ENCODE measurements at regions not wholly inside any gene's neighbourhood (a gene's known extent, or its start where the extent isn't known, plus 50 kb on each side); places are given as distances from the start of the nearest gene placed in this dataset.

DNA sequence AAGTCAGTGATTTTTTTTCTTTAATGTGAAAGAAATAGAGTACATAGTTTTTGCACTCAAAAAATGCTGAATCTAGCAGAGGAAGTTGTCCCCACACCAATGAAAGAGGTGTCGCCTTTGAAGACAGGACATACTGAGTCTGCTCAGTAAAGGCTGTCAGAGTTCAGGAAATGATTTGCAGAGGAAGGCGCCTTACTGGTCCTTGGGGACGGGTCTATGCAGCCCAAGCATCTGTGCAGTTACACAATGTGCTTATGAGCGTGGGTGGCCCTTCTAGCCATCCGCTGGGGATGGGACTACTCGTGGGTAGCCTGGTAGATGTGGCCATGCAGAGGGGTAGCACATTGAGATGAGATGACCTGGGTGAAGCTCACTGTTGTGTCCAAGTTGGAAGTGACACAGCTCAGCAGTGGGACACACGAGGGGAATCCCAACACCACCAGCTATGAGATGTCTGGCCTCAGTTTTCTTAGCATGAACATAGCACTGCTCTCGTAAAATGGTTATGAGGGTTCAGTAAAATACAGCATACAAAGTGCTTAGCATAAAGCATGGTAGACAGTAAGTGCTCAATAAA, 116.5 kb upstream of the RBPJ start:
- no peaks in the 10 kb centered on the region for H3K9me3 ChIP-seq
- H3K36me3 ChIP-seq, result no peaks in the 10 kb centered on the region
- TF ChIP-seq POLR2A (IDR thresholded peaks at IDR 0.05), result no peak
- TF ChIP-seq, protein P1, sequence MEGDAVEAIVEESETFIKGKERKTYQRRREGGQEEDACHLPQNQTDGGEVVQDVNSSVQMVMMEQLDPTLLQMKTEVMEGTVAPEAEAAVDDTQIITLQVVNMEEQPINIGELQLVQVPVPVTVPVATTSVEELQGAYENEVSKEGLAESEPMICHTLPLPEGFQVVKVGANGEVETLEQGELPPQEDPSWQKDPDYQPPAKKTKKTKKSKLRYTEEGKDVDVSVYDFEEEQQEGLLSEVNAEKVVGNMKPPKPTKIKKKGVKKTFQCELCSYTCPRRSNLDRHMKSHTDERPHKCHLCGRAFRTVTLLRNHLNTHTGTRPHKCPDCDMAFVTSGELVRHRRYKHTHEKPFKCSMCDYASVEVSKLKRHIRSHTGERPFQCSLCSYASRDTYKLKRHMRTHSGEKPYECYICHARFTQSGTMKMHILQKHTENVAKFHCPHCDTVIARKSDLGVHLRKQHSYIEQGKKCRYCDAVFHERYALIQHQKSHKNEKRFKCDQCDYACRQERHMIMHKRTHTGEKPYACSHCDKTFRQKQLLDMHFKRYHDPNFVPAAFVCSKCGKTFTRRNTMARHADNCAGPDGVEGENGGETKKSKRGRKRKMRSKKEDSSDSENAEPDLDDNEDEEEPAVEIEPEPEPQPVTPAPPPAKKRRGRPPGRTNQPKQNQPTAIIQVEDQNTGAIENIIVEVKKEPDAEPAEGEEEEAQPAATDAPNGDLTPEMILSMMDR (IDR thresholded peaks at IDR 0.05 in 4 of 5, conservative IDR thresholded peaks at IDR 0.05 in 1 of 5), result no peak
- H3K27me3 ChIP-seq, result no peaks in the 10 kb centered on the region
- DNase-seq (peak in 1 of 2 donors; percentile 43), ATAC-seq (peak in 1 of 2 donors; percentile 13)
- peak overlapping the region; percentile 16 to 61 (median 38) for H3K27ac ChIP-seq
- no peak overlapping the region for H3K4me3 ChIP-seq
- H3K4me1 ChIP-seq, result peaks cover 16 to 21% of the 10 kb centered on the region in 2 donors
- intact Hi-C loops (cut with DNase I; ENCODE audit: low total_unique reads) (loop anchor here (5.0 kb wide), 1 partner anchor 117 kb away; no protein-coding TSS in a partner anchor), in situ Hi-C loops (cut with MboI; ENCODE audit: low sequenced_read_pairs in 4 of 4) (no loop called here)

DNA sequence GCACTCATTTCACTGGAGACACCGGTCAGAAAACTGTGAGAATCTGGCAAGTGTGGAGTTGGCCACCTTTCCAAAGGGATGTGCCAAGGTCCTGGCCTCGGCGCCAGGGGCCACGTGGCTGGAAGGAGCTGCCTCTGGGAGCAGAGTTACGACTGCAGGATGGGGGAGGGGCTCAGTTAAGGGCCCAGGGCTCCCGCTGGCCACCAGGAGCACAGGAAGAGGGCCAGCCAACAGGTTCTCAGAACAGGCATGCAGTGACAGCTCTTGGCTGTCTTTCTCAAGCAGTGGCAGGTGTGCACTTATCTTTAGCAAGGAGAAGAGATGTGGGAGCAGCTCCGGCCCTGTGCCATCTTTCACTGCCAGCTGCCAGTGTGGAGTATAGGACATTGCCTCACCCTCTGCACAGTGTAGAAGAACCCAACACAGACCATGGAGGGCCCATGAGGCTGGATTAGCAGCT, 115.9 kb upstream of the RBPJ start:
- Histone ChIP-seq H3K27ac (peak overlapping the region; percentile 16 to 61 (median 38)), H3K27me3 (no peaks in the 10 kb centered on the region), H3K36me3 (no peaks in the 10 kb centered on the region), H3K9me3 (no peaks in the 10 kb centered on the region), H3K4me1 (peaks cover 16 to 21% of the 10 kb centered on the region in 2 donors), H3K4me3 (no peak overlapping the region)
- ATAC-seq (peak; percentile 81 to 88), DNase-seq (peak; percentile 47 to 87)
- intact Hi-C loops (cut with DNase I; ENCODE audit: low total_unique reads), result loop anchor here (5.0 kb wide), 1 partner anchor 118 kb away; no protein-coding TSS in a partner anchor
- TF ChIP-seq POLR2A (IDR thresholded peaks at IDR 0.05), result no peak
- TF ChIP-seq, protein P1 (IDR thresholded peaks at IDR 0.05 in 4 of 5, conservative IDR thresholded peaks at IDR 0.05 in 1 of 5), result no peak
- in situ Hi-C loops (cut with MboI; ENCODE audit: low sequenced_read_pairs in 4 of 4), result no loop called here

DNA sequence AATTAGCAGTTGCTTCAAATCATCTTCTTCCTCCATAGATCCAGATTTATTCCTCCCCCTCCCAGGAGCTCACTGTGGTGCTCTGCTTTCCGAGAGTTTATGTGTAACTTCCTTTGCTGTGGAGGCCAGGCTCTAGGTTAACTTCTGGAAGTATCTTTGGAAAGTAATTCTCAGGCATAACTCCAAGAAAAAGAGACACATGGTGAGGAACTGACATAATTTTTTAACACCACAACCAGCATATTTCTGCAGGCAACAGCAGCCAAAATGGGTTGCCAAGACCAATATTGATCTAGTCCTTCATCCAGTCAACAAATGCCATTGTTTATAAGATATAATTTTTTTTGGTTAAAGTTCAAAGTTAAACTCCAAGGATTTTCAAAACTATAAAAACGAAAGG, 114.5 kb upstream of the RBPJ start:
- H3K4me1 ChIP-seq, result peaks cover 16 to 21% of the 10 kb centered on the region in 2 donors
- no peaks in the 10 kb centered on the region for H3K9me3 ChIP-seq
- no peaks in the 10 kb centered on the region for H3K27me3 ChIP-seq
- H3K27ac ChIP-seq, result no peak overlapping the region
- no peak for TF ChIP-seq POLR2A (IDR thresholded peaks at IDR 0.05)
- TF ChIP-seq, protein P1 (IDR thresholded peaks at IDR 0.05 in 4 of 5, conservative IDR thresholded peaks at IDR 0.05 in 1 of 5), result no peak
- no peak overlapping the region for H3K4me3 ChIP-seq
- in situ Hi-C loops (cut with MboI; ENCODE audit: low sequenced_read_pairs in 4 of 4) (no loop called here), intact Hi-C loops (cut with DNase I; ENCODE audit: low total_unique reads) (no loop called here)
- ATAC-seq (peak; percentile 18 to 37), DNase-seq (no peak)
- H3K36me3 ChIP-seq, result no peaks in the 10 kb centered on the region

DNA sequence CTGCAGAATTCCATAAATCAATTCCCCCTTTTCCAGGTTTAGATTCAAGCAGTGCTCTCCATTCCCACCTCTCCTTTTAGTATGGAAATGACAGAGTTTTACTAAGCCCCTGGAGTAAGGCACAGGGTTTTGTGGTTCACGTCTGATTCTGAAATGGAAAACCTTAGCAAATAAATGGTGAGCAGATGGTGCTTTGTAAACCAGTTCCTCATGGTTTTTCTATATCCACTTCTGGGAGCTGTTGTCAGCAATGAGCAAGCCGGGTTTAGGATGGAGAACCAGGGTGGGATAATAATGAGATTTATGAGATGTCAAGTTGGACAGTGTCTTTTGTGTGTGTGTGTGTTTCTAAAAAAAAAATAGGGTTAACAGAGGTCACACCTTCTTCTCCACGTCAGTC, 113.8 kb upstream of the RBPJ start:
- TF ChIP-seq, protein P1 (IDR thresholded peaks at IDR 0.05 in 4 of 5, conservative IDR thresholded peaks at IDR 0.05 in 1 of 5), result no peak
- no peak for TF ChIP-seq POLR2A (IDR thresholded peaks at IDR 0.05)
- Histone ChIP-seq H3K4me3 (no peak overlapping the region), H3K9me3 (no peaks in the 10 kb centered on the region), H3K36me3 (no peaks in the 10 kb centered on the region), H3K27me3 (no peaks in the 10 kb centered on the region), H3K27ac (no peak overlapping the region), H3K4me1 (peaks cover 16 to 21% of the 10 kb centered on the region in 2 donors)
- ATAC-seq, result no peak
- in situ Hi-C loops (cut with MboI; ENCODE audit: low sequenced_read_pairs in 4 of 4), result no loop called here
- DNase-seq, result no peak
- intact Hi-C loops (cut with DNase I; ENCODE audit: low total_unique reads), result no loop called here
